ENCODE measurements at regions not wholly inside any gene's neighbourhood (a gene's known extent, or its start where the extent isn't known, plus 50 kb on each side); places are given as distances from the start of the nearest gene placed in this dataset.

GRCh38 chr16:76837872-76838271 lies 353.1 kb upstream of the MON1B start:
- Histone ChIP-seq H3K27me3 (ENCODE audit: control insufficient read depth, insufficient read depth, low read length) (no peaks in the 10 kb centered on the region), H3K4me3 (ENCODE audit: low read depth, low read length) (no peak overlapping the region), H3K36me3 (ENCODE audit: control insufficient read depth, insufficient read depth, low read length) (no peaks in the 10 kb centered on the region)
- TF ChIP-seq, protein P1, sequence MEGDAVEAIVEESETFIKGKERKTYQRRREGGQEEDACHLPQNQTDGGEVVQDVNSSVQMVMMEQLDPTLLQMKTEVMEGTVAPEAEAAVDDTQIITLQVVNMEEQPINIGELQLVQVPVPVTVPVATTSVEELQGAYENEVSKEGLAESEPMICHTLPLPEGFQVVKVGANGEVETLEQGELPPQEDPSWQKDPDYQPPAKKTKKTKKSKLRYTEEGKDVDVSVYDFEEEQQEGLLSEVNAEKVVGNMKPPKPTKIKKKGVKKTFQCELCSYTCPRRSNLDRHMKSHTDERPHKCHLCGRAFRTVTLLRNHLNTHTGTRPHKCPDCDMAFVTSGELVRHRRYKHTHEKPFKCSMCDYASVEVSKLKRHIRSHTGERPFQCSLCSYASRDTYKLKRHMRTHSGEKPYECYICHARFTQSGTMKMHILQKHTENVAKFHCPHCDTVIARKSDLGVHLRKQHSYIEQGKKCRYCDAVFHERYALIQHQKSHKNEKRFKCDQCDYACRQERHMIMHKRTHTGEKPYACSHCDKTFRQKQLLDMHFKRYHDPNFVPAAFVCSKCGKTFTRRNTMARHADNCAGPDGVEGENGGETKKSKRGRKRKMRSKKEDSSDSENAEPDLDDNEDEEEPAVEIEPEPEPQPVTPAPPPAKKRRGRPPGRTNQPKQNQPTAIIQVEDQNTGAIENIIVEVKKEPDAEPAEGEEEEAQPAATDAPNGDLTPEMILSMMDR (IDR thresholded peaks at IDR 0.05; ENCODE audit: insufficient read depth, low read depth, low read length), result no peak
- CTCF ChIA-PET, result no interaction called here
- POLR2A ChIA-PET, result no interaction called here
- DNase-seq (ENCODE audit: low read depth), result no peak

DNA sequence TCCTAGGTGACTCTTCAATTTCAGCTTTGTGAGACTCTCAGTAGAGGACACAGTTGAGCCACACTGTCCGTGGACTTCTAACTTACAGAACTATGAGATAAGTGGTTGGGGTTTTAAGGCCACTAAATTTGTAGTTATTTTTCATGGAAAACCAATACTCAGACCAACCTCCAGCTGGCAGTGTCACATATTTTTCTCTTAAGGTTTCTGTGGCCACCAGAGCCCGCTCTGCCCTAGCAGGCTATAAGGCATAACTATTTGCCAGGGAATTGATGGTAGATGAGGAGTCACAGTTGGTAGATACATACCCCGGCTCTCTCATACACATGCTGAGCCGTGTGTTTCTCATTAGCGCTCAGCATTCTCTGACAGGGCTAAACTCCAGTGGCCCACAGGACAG lies 336.8 kb upstream of the MON1B start:
- H3K27me3 ChIP-seq (ENCODE audit: control insufficient read depth, insufficient read depth, low read length), result no peaks in the 10 kb centered on the region
- H3K36me3 ChIP-seq (ENCODE audit: control insufficient read depth, insufficient read depth, low read length), result no peaks in the 10 kb centered on the region
- DNase-seq (ENCODE audit: low read depth), result no peak
- POLR2A ChIA-PET, result no interaction called here
- H3K4me3 ChIP-seq (ENCODE audit: low read depth, low read length), result no peak overlapping the region
- CTCF ChIA-PET, result no interaction called here
- TF ChIP-seq, protein P1 (IDR thresholded peaks at IDR 0.05; ENCODE audit: insufficient read depth, low read depth, low read length), result no peak

GRCh38 chr16:76856112-76856511 lies 334.9 kb upstream of the MON1B start:
- no peaks in the 10 kb centered on the region for H3K36me3 ChIP-seq (ENCODE audit: control insufficient read depth, insufficient read depth, low read length)
- H3K27me3 ChIP-seq (ENCODE audit: control insufficient read depth, insufficient read depth, low read length), result no peaks in the 10 kb centered on the region
- H3K4me3 ChIP-seq (ENCODE audit: low read depth, low read length), result no peak overlapping the region
- POLR2A ChIA-PET, result no interaction called here
- TF ChIP-seq, protein P1 (IDR thresholded peaks at IDR 0.05; ENCODE audit: insufficient read depth, low read depth, low read length), result no peak
- DNase-seq (ENCODE audit: low read depth), result no peak
- CTCF ChIA-PET, result no interaction called here

- H3K36me3 ChIP-seq (ENCODE audit: control insufficient read depth, insufficient read depth, low read length), result no peaks in the 10 kb centered on the region
- ChIA-PET CTCF (interaction anchor here (0.7 kb wide), 1 partner anchor 107 kb away, joined by 3 read pairs; no protein-coding TSS in a partner anchor), POLR2A (no interaction called here)
- H3K4me3 ChIP-seq (ENCODE audit: low read depth, low read length), result no peak overlapping the region
- TF ChIP-seq, protein P1 (IDR thresholded peaks at IDR 0.05; ENCODE audit: insufficient read depth, low read depth, low read length), result no peak
- no peak for DNase-seq (ENCODE audit: low read depth)
- no peaks in the 10 kb centered on the region for H3K27me3 ChIP-seq (ENCODE audit: control insufficient read depth, insufficient read depth, low read length)
These were observed 333.6 kb upstream of the MON1B start for GRCh38 chr16:76857402-76857801.

- CTCF ChIA-PET, result no interaction called here
- Histone ChIP-seq H3K36me3 (ENCODE audit: control insufficient read depth, insufficient read depth, low read length) (no peaks in the 10 kb centered on the region), H3K27me3 (ENCODE audit: control insufficient read depth, insufficient read depth, low read length) (no peaks in the 10 kb centered on the region), H3K4me3 (ENCODE audit: low read depth, low read length) (no peak overlapping the region)
- TF ChIP-seq, protein P1 (IDR thresholded peaks at IDR 0.05; ENCODE audit: insufficient read depth, low read depth, low read length), result no peak
- DNase-seq (ENCODE audit: low read depth), result no peak
- POLR2A ChIA-PET, result no interaction called here
These were observed 328.1 kb upstream of the MON1B start for GRCh38 chr16:76862901-76863300.

Measured in BJ (cell line).